Kasumi-1 (cell line): ENCODE measurements at regions not wholly inside any gene's neighbourhood (a gene's known extent, or its start where the extent isn't known, plus 50 kb on each side); places are given as distances from the start of the nearest gene placed in this dataset.
A peak's percentile ranks its signal among the peaks of the same experiment; 100 is the strongest.

Source experiments
- DNase-seq, 2 experiments: peaks; one replicate each; lab custom pipeline; 2025; lab: John Stamatoyannopoulos, UW

DNA sequence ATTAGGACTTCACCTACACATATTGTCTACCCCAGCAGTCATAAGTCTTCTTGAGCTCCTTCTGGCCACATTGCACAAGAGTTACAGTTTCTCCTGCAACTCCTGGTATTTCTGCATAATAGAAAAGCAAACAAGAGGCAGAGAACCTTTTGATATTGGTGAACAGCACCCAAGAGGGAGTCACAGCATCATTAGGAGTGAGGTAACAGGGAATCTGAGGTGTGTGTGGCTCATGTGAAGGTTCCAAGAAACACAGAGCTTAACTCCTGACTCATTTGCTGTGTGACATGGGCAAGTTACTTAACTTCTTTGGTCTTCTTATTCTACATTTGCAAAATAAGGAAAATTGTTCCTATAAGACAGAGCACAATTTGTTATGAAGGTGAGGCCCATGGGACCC lies 374.6 kb downstream of the INSC start:
- no peak for DNase-seq

DNA sequence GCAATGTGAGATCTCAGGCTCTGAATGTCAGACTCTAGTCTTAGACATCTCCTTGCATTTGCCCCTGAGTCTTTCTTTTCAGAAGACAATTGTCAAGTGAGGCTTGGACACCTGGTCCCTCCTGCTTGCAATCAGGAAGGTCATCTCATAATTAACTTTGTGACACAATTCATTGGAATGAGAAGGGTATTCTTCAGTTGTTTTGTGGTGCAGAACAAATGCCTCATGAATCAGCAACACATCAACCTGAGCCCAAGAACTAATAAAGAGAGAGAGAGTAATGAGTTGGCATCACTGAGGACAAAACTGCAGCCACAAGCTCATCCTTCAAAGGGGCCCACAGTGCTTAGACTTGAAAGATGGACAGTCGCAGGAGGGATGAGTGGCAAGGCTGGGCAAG lies 375.8 kb downstream of the INSC start:
- DNase-seq: no peak

DNA sequence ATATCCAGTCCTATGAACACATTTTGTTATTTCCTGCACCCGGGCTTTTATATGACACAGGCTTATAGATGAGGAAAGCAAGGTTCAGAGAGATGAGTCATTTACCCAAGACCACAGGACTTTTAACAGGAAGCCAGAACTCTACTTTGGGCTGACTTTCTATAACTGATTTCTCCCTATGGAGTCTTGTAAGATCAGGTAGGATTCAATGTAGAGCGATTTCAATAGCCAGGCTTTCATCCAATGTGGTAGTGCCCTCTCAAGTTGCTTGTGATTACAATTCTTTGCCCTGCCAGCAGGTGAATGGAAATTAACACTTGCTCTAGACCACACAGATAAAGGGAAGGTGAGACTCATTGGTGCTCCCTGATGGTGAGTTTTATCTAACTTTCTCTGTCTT lies 378.3 kb downstream of the INSC start:
- DNase-seq: peak in 1 of 2 experiments; percentile 1

DNA sequence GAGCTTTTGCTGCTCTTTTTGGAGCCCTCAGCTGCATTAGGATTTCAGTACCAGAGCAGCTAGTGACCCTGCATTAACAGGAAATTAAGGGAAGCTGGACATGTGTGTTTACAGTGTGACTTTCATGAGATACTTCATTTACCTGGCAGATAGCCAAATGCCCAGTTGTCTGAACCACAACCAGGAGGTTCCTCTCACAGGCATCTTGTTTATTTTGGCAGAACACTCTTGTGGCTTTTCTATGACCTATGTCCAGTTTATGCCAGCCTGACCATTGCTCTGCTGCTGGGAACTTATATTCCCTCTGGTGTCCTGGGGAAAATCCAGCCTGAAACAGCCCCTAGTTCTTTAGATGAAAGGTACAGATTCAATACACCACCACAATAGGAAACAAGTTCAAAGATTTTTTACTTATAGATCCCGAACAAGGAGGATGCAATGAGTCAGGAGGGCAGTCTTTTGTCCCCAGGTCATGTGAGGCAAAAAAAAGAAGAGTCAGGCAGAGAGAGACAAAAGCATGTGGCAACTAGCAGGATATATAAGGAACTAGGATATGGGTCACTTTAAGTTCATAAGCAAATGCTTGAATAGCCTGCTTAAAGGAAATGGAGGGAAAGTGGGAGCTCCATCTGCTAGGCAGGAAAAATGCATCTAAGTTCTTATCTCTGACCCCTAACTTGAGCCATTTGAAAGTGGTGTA lies 379.3 kb downstream of the INSC start:
- no peak for DNase-seq

DNA sequence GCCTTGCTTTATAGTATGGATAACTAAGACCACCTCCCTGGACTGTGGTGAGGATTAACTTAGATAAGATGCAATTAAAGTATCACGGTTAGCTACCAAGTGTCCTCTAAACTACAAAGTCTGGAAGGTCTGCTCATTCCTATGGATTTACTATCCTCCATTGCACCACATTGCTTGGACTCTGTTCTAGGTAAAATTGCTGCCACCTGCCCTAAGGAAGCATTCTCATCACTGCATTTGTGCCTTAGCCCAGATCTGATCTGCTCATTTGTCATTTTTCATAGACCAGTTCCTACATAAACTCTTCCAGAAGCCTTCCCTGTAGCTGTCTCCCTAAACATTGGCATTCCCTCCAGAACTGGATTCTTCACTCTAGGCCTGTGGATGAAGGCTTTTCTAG lies 380.0 kb downstream of the INSC start:
- no peak for DNase-seq

DNA sequence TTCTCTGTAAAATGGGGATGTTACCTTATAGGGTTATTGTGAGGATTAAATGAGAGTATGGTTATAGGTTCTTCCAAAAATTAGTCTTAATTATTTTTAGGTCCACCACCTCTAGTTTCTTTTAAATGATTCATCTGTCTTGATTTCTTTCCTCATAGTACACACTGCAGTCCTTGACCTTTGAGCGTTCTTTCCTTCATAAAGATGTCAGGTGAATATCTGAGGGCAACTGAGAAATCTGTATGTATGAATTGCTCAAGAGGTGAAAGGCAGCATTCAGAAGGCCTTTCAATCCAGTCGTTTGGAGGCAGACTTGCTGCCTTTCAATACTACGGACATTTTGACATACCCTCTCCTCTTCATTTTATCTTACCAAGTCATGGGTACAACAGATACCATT lies 380.7 kb downstream of the INSC start:
- no peak for DNase-seq

DNA sequence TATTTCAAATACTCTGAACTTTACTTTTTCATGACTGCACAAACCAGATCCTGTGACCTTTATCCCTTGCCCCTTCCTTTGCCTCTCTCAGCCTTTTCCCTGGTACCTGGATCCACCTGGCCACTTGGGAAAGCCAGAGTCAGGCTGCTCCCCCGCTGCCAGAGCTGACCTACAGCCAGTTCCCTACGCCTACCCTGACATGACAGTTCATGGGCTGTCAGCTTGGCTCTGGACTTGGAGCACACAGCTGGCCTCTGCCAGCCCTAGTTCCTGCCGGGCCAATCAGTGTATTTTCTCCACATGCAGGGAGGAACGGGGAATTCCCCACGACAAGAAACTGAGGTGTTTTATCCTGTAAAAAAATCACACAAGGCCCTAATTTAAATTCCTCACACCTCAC lies 382.6 kb downstream of the INSC start:
- DNase-seq: no peak

DNA sequence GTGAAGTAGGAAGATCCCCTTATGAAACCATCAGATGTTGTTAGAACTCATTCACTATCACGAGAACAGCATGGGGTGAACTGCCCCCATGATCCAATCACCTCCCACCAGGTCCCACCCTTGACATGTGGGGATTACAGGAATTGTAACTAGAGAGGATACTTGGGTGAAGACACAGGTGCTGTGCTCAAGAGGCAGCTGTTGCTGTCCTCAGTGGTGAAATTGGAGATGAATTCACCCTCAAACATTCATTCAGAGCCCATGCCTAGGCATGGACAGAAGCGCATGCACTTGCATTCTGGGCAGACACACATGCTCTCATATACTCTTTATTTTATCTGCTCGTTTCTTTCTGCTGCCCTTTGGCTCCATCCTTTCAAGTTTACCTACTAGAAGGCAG lies 385.0 kb downstream of the INSC start:
- DNase-seq: no peak

DNA sequence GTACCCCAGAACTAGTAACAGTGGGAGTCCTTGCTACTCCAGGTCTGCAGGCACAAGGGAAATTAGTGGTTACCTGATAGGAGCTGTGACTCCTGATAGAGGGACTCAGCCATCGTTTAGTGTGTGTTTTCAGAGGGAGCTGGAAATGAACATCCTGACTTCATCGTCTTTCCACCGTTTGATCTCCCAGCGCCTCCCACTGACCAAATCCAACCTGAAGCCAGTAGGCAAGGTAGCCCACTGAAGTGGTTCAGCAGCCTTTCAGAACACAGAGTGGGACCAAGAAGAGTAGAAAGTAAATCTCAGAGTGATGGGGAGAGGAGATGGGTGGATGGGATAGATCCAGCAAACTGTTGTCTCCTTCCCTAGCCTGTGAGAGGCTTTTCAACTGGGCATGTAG lies 385.9 kb downstream of the INSC start:
- no peak for DNase-seq

DNA sequence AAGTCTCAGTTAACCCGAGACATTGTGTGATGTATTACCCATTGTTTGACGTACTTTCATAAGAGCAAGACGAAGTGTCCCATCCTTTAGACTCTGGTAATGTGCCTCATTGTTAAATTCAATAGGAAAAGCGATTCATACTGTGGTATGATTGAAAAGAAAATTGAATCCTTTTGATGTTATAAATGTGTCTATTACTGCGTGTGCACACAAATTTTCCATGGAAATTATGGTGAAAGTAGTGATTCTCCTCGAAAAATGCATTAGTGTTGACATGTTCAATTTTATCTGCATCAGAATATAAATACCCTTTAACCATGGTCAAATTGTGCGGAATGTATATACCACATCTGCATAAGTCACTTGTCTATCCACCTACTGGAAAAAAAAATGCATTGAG lies 386.8 kb downstream of the INSC start:
- no peak for DNase-seq

DNA sequence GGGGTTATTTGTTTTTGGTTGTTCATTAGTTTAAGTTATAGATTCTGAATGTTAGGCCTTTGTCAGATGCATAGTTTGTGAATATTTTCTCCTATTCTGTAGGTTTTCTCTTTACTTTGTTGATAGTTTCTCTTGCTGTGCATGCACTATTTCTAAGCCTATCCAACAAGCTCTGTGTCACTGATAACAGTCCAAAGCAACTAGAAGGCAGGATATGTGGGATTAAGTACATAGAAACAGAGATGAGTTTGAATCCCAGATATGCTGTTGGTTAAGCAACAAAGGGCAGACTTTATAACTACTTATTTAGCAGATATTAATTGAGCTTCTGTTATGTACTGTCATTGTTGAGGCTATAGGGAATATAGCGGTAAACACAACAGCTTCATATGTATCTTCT lies 390.4 kb downstream of the INSC start:
- DNase-seq: no peak

DNA sequence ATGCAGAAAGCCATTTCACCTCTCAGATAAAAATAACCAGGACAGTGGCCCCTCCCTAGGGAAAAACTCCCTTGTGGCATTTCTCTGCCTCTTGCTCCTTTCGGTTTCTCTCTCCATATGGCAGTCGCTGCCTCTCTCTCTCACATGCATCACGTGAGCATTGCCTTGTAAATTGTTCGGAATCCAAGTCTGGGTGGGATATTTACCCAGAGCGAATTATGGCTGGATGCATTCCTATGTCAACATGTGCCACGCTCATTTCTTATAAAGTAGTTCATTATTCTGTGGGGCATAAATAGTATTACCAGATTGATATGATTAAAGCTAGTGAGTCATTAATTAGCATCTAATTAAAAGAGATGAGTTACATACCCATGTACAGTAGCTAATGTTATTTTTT lies 392.9 kb downstream of the INSC start:
- no peak for DNase-seq

DNA sequence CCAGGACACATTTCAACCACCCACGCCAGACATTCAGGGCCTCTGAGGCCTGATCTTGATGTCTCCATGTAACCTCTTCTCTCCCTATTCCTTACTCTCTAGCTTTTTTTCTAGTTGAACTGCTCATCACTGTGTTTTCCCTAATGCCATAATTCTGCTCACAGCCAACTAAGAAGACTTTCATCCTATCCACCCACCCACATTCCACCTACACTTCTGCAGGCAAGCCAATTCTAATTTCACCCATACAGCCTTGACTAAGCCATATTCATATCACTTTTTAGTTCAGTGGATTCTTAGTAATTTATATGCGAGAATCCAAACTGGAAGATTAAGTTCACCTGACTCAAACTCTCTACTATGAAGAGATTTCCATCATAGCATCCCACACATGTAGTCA lies 394.4 kb downstream of the INSC start:
- DNase-seq: no peak

DNA sequence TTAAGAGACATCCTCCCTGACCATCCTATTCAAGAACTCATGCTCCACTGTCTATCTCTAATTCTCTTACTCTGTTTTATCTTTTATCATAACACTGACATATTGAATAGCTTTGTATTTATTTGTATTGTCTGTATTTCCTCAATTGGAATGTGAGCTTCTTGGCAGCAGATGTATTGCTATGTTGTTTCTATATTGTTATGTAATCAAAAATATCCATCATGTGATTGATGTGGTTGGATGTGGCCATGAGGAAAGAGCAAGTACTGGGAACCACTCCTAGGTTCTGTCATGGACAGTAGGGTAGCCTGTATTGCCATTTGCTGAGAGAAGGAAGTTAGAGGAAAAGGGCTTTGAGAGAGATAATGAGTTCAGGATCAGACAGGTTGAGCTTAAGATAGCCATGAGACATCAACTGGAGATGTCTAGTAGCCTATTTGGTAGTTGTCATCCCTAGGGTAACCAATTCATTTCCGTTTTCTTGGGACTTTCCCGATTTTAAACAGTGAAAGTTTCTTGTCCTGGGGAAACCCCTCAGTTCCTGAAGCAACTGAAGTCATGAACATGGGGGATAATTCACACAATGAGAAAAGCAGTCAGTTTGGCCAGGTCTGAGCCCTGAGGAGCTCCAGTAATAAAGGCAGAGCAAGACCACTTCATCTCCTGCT lies 404.5 kb downstream of the INSC start:
- DNase-seq: no peak

DNA sequence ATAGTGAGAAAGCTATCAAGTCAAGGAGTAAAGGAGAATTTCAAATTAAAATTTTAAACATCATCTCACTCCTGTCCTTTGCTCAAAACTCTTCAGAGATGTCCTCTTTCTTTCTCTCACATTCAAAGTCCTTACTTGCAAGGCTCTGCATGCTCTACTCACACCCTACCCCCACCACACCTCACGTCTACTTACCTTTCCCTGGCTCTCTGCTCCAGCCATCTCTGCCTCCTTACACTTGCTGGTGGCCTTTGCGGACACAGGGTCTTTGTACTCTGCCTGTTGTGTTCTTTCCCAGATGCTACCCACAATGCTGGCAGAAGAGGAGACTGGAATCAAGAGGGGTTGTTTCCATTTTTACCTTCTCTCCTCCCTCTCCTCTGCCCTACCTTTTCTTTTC lies 405.2 kb downstream of the INSC start:
- DNase-seq: no peak

DNA sequence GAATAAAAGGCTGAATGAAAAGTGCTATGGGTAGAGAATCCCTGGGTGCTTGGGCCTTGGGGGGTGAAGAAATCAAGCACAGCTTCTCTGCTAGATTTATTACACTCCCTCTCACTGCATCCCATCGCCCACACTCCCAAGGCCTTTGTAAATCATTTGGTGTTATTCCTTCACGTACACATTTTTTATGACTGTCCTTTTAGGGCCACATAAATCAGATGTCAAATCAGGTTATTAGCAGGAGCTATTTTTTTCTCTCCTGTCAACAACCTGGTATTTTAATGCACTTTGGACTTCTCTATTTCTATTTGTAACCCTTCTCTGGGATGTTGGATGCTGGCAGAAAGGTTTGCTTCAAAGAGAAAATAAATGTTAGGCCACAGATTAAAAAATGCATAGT lies 408.8 kb downstream of the INSC start:
- no peak for DNase-seq

DNA sequence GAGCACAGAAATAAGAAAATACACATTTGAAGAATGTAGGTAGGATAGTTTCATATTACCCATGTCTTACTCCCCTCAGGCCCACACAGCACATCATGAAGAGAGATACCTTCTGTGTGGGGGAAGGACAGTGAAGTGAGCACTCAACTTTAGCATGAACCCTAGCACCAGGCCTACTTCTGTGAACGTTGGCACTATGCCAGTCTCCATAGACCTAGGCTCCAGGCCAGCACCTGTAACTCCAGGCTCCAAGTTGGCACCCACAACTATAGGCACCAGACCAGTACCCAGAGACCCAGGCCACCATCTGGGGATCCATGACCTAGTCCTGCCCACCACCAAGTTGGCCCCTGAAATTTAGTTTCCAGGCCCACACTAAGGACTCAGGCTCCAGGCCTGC lies 410.9 kb downstream of the INSC start:
- DNase-seq: no peak

DNA sequence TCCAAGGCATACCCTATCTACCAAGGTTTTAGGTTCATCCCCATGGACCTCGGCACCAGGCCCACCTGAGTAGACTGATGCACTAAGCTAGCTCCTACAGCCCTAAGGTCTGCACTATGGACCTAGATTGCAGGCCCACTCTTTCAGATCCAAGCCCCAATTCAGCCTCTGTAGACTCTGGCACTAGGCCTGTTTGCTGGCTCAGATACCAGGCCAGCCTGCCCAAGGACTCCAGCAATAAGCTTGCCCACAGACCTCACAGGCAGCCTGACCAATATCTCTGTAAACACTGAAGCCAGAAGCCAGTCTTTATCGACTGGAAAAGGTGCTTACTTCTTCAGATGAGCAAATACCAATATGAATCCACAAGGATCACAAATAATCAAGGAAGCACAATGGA lies 411.3 kb downstream of the INSC start:
- no peak for DNase-seq

DNA sequence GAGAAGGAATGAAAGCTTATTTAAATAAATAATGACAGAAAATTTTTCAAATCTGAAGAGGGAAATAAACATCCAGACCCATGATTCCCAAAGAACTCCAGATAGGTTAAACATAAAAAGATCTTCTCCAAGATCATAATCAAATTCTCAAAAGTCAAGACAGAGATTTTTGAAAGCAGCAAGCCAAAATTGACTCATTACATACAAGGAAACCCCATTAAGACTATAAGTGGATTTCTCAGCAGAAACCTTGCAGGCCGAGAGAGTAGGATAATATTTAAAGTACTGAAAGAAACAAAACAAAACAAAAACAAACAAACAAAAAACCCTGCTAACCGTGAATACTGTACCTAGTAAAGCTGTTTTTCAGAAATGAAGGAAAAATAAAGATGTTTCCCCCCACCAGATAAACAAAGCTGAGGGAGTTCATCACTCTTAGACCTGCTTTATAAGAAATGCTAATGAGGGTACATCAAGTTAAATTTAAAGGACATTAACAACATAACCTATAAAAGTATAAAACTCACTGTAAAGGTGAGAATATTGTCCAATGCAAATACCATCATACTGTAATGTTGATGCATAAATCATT lies 412.2 kb downstream of the INSC start:
- no peak for DNase-seq

DNA sequence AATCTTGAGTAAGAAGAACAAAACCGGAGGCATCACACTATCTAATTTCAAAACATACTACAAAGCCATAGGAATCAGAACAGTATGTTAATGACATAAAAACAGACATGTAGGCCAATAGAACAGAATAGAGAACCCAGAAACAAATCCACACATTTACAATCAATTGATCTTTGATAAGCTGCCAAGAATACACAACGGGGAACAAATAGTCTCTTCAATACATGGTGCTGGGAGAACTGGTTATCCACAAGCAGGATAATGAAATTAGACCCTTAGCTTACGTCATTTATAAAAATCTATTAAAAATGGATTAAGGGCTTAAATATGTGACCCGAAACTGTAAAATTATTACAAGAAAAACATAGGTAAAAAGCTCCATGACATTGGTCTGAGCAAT lies 417.7 kb downstream of the INSC start:
- DNase-seq: no peak

DNA sequence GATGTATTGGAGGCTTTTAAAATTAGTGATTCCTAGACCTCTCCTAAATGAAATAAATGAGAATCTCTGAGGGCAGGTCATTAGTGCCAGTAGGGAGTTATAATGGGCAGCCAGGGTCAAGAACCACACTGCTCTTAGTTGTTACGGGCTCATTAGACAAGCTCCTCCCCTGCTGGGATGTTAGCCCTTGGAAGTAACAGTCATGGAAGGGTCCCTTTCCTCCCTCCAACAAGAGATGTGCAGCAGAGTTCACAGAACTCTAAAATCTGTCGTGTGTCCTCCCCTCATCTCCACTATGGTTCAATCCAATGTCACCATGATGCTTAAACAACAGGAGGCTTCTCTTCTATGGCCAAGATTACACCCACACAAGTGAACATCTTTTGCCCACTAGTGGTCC lies 419.5 kb downstream of the INSC start:
- DNase-seq: no peak

DNA sequence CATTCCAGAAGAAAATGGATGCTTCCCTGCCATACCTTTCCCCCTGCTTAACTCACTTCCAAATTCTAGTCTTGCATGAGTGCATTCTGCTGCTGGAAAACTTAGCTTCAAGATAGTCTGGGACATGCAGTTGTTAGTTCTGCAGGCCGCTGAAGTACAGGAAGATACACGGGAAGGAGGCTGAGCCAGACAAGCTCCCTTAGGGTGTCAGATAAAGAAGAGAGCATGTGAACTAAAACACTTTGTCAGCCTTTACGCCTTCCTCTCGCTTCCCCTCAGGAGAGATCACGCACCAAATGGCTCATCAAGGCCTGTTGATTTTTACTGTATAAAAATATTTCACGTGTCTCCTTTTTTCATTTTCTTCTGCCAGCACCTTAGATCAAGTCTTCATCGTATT lies 420.7 kb downstream of the INSC start:
- no peak for DNase-seq

DNA sequence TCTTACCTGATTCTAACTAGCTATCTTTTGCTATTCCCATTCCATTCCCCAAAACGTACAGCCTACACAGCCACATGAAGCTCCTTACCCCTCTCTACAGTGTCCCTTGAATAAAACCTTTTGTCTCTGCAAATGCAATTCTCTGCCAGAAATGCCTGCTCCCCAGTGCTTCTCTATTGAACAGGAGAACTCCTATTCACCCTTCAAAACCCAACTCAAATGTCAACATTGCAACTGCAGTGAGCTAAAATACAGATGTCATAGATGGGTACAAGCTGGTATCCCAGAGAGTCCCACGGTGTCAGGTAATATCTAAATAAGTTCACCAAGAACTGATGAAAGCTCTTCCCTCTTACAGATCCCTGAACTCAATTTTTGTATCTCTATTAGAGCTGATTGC lies 421.7 kb downstream of the INSC start:
- DNase-seq: no peak

DNA sequence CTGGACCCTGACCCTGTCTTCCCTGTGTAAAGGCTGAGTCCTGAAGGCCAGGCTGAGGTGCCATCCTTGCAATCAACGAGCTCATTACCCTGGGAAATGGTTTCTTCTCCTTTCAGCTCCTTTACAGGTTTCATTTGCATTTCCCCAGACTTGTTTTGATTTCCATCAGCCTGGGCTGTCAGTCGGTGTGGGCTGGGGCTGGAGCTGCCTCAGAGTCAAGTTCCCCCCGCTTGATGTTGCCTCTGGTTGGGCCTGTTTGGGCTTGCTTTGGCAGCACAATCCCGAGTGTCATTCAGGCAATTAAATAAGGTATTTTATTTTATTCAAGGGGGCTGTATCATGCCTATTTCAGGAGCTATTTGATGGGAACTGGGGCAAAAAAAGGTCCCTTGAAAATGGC lies 424.9 kb downstream of the INSC start:
- no peak for DNase-seq
